PC-9 (cell line): ENCODE measurements at regions not wholly inside any gene's neighbourhood (a gene's known extent, or its start where the extent isn't known, plus 50 kb on each side); places are given as distances from the start of the nearest gene placed in this dataset.

Experiments used
- BruUV-seq: library from RNA; stranded (reverse); fragments of 400-500 nt; replicated peaks from 2 replicates; lab custom pipeline; 2021; lab: Mats Ljungman, UMichigan
- CTCF ChIA-PET: fragments of 300-600 bp; sonication (Branson Sonifier 250); formaldehyde crosslinking; loops from one replicate; lab custom pipeline; 2022; ENCODE audit warnings: antibody characterized with exemption; lab: Charles Lee
- POLR2A ChIA-PET: fragments of 300-600 bp; sonication (Branson Sonifier 250); formaldehyde crosslinking; loops from one replicate; lab custom pipeline; 2022; ENCODE audit warnings: antibody characterized with exemption; ENCODE audit not compliant: unreplicated experiment; lab: Charles Lee
- DNase-seq, 2 experiments: peaks; one replicate each; pipeline versions ENCODE4 v3.0.0 to v3.0.0-alpha.2; 2015 to 2022; ENCODE audit warnings: mixed read lengths in 1 of 2
- H2AFZ ChIP-seq: fragments of 200-600 bp; sonication (generic); 2 replicates; pipeline ENCODE4 v1.8.1; 2017; ENCODE audit warnings: antibody characterized with exemption
- H3F3A ChIP-seq: fragments of 200-600 bp; sonication (generic); 2 replicates; pipeline ENCODE4 v1.8.1; 2017; ENCODE audit warnings: antibody characterized with exemption, mild to moderate bottlenecking, low read depth; ENCODE audit not compliant: insufficient read depth
- H3K27ac ChIP-seq: fragments of 200-600 bp; sonication (generic); 2 replicates; pipeline ENCODE4 v1.6.1; 2016; ENCODE audit warnings: mixed run types
- H3K27me3 ChIP-seq: fragments of 200-600 bp; sonication (generic); 2 replicates; pipeline ENCODE4 v1.6.1; 2016; ENCODE audit warnings: low read depth, mixed run types; ENCODE audit not compliant: insufficient read depth
- H3K36me3 ChIP-seq: fragments of 200-600 bp; sonication (generic); 2 replicates; pipeline ENCODE4 v1.6.1; 2016; ENCODE audit warnings: low read depth, mixed run types
- H3K4me1 ChIP-seq: fragments of 200-600 bp; sonication (generic); replicated peaks from 2 replicates; pipeline ENCODE4 v1.6.1; 2016; ENCODE audit warnings: mixed run types; ENCODE audit not compliant: insufficient read depth
- H3K4me2 ChIP-seq: fragments of 200-600 bp; sonication (generic); 2 replicates; pipeline ENCODE4 v1.6.1; 2017; ENCODE audit warnings: mixed run types
- H3K4me3 ChIP-seq: fragments of 200-600 bp; sonication (generic); 2 replicates; pipeline ENCODE4 v1.6.1; 2016; ENCODE audit warnings: mixed run types
- H3K79me2 ChIP-seq: fragments of 200-600 bp; sonication (generic); 2 replicates; pipeline ENCODE4 v1.6.1; 2017; ENCODE audit warnings: low read depth, mixed run types
- H3K9me2 ChIP-seq: fragments of 200-600 bp; sonication (generic); 2 replicates; pipeline ENCODE4 v1.8.1; 2017; ENCODE audit warnings: mild to moderate bottlenecking; ENCODE audit not compliant: insufficient read depth
- H3K9me3 ChIP-seq: fragments of 200-600 bp; sonication (generic); 2 replicates; pipeline ENCODE4 v1.8.1; 2016; ENCODE audit warnings: low read depth; ENCODE audit not compliant: insufficient read depth
- H4K20me1 ChIP-seq: fragments of 200-600 bp; sonication (generic); 2 replicates; pipeline ENCODE4 v1.8.1; 2017; ENCODE audit not compliant: insufficient read depth
- EZH2 ChIP-seq: fragments of 200-600 bp; sonication (generic); IDR thresholded peaks from 2 replicates; pipeline ENCODE4 v1.8.0; 2017; ENCODE audit warnings: antibody characterized with exemption, low read depth
- intact Hi-C: fragments of 100-400 bp; cut with micrococcal nuclease; formaldehyde crosslinking; loops from one replicate; pipeline ENCODE4 v1.10.0; 2022; ENCODE audit not compliant: unreplicated experiment
- TF ChIP-seq, protein P1 (sequence below): fragments of 200-600 bp; sonication (generic); conservative IDR thresholded peaks from 2 replicates; pipeline ENCODE4 v1.6.1; 2017; ENCODE audit warnings: mixed run types, antibody characterized with exemption, mild to moderate bottlenecking, moderate library complexity

DNA sequence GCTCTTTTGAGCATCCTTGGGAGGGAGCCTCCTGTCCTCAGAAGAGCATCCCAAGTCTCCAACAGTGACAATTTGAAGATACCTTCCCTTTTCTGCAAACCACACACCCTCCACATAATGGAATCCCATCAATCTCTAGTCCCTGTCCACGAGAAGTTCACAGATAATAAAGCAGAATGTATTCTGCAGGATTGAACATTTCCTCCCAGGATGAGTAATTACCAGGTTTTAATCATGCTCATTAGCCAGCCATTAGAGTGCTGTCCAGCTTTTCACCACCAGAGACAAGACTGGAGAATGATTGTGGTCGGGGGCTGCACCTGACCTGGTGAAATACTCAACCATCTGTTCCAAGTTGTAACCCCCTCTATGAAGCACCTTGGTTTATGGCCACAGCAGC, 958.6 kb downstream of the KCNMA1 start:
- H3F3A ChIP-seq: no peaks in the 10 kb centered on the region
- H4K20me1 ChIP-seq: no peaks in the 10 kb centered on the region
- H3K4me1 ChIP-seq: no peaks in the 10 kb centered on the region
- H2AFZ ChIP-seq: no peak overlapping the region
- H3K4me2 ChIP-seq: no peak overlapping the region
- POLR2A ChIA-PET: no interaction called here
- H3K79me2 ChIP-seq: no peaks in the 10 kb centered on the region
- DNase-seq: no peak
- no peaks in the 10 kb centered on the region for H3K36me3 ChIP-seq
- H3K27me3 ChIP-seq: 0 out of 2 replicates have a peak, but pooled peaks cover 15% of the 10 kb centered on the region
- no peak overlapping the region for H3K27ac ChIP-seq
- no peak overlapping the region for H3K4me3 ChIP-seq
- H3K9me3 ChIP-seq: no peaks in the 10 kb centered on the region
- H3K9me2 ChIP-seq: no peaks in the 10 kb centered on the region
- intact Hi-C loops: no loop called here
- CTCF ChIA-PET: no interaction called here
- BruUV-seq: no TSS peak
- TF ChIP-seq, protein P1, sequence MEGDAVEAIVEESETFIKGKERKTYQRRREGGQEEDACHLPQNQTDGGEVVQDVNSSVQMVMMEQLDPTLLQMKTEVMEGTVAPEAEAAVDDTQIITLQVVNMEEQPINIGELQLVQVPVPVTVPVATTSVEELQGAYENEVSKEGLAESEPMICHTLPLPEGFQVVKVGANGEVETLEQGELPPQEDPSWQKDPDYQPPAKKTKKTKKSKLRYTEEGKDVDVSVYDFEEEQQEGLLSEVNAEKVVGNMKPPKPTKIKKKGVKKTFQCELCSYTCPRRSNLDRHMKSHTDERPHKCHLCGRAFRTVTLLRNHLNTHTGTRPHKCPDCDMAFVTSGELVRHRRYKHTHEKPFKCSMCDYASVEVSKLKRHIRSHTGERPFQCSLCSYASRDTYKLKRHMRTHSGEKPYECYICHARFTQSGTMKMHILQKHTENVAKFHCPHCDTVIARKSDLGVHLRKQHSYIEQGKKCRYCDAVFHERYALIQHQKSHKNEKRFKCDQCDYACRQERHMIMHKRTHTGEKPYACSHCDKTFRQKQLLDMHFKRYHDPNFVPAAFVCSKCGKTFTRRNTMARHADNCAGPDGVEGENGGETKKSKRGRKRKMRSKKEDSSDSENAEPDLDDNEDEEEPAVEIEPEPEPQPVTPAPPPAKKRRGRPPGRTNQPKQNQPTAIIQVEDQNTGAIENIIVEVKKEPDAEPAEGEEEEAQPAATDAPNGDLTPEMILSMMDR: no peak
- no peak for TF ChIP-seq EZH2

DNA sequence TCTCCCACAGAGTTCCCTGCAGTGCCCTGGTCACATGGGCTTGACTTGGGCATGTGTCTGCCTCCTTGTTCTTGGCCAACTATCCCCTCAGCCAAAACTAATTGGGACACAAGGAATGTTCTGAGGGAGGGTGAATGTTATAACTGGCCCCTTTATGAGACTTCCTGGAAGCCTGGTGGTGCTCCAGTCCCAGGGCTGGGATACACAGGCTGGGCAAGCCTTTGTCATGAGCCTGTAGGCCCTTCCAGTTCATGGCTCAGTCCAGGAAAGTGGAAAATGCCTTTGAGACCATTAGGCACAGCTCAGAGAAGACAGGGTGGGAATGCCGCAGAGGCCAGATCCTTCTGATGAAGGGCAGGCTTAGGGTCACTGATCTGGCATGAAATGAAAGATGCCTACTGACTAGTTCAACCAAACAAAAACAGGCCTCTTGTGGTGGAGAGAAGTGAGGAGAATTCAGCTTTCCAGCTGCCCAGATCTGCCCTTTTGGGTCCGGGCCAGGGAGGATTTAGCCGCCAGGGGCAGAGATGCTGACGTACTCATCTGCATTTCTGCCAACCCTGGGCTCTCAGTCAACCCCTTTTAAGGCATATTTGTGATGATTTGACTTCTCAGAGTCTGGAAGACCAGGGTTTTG, 961.5 kb downstream of the KCNMA1 start:
- intact Hi-C loops: no loop called here
- ChIA-PET CTCF (no interaction called here), POLR2A (no interaction called here)
- Histone ChIP-seq H3K27ac (no peak overlapping the region), H3K79me2 (no peaks in the 10 kb centered on the region), H3K4me3 (no peak overlapping the region), H3K4me1 (no peaks in the 10 kb centered on the region), H2AFZ (no peak overlapping the region), H3K4me2 (no peak overlapping the region), H3F3A (no peaks in the 10 kb centered on the region), H3K36me3 (no peaks in the 10 kb centered on the region), H3K27me3 (0 out of 2 replicates have a peak, but pooled peaks cover 9% of the 10 kb centered on the region), H3K9me3 (no peaks in the 10 kb centered on the region), H3K9me2 (no peaks in the 10 kb centered on the region), H4K20me1 (no peaks in the 10 kb centered on the region)
- TF ChIP-seq EZH2: no peak
- TF ChIP-seq, protein P1: no peak
- DNase-seq: no peak
- no TSS peak for BruUV-seq

DNA sequence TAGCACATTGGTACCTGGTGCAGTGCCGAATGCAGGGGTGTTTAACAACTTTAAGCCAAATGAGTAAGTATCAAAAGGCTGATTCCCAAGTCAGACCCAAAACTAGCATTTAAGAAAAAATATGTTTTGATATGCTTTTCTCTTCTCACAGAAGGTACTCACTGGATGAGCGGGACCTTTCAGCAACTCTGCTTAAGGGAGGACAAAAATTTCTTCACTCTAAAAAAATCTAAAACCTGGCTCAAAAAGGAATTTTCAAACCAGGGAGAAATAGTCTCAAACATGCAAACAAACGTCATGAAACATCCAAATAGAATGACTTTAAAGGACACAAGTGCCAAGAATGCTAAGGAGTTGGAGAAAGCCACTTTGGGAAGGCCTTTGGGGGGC, 962.1 kb downstream of the KCNMA1 start:
- H3F3A ChIP-seq: no peaks in the 10 kb centered on the region
- H3K4me2 ChIP-seq: no peak overlapping the region
- POLR2A ChIA-PET: no interaction called here
- no peaks in the 10 kb centered on the region for H3K9me2 ChIP-seq
- no peaks in the 10 kb centered on the region for H3K4me1 ChIP-seq
- DNase-seq: no peak
- no peak overlapping the region for H3K27ac ChIP-seq
- no peaks in the 10 kb centered on the region for H4K20me1 ChIP-seq
- intact Hi-C loops: no loop called here
- H3K36me3 ChIP-seq: no peaks in the 10 kb centered on the region
- 0 out of 2 replicates have a peak, but pooled peaks cover 9% of the 10 kb centered on the region for H3K27me3 ChIP-seq
- no peaks in the 10 kb centered on the region for H3K9me3 ChIP-seq
- H2AFZ ChIP-seq: no peak overlapping the region
- CTCF ChIA-PET: no interaction called here
- no peak for TF ChIP-seq EZH2
- TF ChIP-seq, protein P1: no peak
- no peak overlapping the region for H3K4me3 ChIP-seq
- BruUV-seq: no TSS peak
- no peaks in the 10 kb centered on the region for H3K79me2 ChIP-seq
